ENCODE measurements at regions not wholly inside any gene's neighbourhood (a gene's known extent, or its start where the extent isn't known, plus 50 kb on each side); places are given as distances from the start of the nearest gene placed in this dataset.

DNA sequence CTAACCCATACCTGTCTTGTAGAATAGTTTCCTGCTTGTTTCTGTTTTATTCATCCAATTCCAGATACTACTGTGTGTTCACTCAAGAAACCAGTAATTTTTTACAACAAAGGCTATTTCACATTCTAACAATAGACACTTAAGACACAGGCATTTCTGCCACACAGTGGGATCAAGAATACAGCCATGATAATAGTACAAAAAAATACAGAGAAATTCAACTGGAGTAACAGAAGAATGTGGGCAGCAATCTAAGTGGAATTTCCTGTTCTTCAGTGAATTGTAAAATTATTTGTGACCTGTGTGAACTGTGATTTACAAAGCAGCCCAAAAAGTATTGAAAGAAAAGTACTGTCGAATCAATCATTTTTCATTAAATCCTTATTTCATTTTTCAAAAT, 282.9 kb downstream of the CCER1 start:
- TF ChIP-seq, protein P1, sequence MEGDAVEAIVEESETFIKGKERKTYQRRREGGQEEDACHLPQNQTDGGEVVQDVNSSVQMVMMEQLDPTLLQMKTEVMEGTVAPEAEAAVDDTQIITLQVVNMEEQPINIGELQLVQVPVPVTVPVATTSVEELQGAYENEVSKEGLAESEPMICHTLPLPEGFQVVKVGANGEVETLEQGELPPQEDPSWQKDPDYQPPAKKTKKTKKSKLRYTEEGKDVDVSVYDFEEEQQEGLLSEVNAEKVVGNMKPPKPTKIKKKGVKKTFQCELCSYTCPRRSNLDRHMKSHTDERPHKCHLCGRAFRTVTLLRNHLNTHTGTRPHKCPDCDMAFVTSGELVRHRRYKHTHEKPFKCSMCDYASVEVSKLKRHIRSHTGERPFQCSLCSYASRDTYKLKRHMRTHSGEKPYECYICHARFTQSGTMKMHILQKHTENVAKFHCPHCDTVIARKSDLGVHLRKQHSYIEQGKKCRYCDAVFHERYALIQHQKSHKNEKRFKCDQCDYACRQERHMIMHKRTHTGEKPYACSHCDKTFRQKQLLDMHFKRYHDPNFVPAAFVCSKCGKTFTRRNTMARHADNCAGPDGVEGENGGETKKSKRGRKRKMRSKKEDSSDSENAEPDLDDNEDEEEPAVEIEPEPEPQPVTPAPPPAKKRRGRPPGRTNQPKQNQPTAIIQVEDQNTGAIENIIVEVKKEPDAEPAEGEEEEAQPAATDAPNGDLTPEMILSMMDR (IDR thresholded peaks at IDR 0.05; ENCODE audit: low read depth, low read length, missing input control) = no peak
- TF ChIP-seq, protein P2, sequence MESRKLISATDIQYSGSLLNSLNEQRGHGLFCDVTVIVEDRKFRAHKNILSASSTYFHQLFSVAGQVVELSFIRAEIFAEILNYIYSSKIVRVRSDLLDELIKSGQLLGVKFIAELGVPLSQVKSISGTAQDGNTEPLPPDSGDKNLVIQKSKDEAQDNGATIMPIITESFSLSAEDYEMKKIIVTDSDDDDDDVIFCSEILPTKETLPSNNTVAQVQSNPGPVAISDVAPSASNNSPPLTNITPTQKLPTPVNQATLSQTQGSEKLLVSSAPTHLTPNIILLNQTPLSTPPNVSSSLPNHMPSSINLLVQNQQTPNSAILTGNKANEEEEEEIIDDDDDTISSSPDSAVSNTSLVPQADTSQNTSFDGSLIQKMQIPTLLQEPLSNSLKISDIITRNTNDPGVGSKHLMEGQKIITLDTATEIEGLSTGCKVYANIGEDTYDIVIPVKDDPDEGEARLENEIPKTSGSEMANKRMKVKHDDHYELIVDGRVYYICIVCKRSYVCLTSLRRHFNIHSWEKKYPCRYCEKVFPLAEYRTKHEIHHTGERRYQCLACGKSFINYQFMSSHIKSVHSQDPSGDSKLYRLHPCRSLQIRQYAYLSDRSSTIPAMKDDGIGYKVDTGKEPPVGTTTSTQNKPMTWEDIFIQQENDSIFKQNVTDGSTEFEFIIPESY (IDR thresholded peaks at IDR 0.05) = no peak
- TF ChIP-seq YY1 (IDR thresholded peaks at IDR 0.05) = no peak
- no peak for TF ChIP-seq SP1 (IDR thresholded peaks at IDR 0.05)
- TF ChIP-seq, protein P3, sequence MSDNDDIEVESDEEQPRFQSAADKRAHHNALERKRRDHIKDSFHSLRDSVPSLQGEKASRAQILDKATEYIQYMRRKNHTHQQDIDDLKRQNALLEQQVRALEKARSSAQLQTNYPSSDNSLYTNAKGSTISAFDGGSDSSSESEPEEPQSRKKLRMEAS (IDR thresholded peaks at IDR 0.05) = no peak
- TF ChIP-seq, protein P4, sequence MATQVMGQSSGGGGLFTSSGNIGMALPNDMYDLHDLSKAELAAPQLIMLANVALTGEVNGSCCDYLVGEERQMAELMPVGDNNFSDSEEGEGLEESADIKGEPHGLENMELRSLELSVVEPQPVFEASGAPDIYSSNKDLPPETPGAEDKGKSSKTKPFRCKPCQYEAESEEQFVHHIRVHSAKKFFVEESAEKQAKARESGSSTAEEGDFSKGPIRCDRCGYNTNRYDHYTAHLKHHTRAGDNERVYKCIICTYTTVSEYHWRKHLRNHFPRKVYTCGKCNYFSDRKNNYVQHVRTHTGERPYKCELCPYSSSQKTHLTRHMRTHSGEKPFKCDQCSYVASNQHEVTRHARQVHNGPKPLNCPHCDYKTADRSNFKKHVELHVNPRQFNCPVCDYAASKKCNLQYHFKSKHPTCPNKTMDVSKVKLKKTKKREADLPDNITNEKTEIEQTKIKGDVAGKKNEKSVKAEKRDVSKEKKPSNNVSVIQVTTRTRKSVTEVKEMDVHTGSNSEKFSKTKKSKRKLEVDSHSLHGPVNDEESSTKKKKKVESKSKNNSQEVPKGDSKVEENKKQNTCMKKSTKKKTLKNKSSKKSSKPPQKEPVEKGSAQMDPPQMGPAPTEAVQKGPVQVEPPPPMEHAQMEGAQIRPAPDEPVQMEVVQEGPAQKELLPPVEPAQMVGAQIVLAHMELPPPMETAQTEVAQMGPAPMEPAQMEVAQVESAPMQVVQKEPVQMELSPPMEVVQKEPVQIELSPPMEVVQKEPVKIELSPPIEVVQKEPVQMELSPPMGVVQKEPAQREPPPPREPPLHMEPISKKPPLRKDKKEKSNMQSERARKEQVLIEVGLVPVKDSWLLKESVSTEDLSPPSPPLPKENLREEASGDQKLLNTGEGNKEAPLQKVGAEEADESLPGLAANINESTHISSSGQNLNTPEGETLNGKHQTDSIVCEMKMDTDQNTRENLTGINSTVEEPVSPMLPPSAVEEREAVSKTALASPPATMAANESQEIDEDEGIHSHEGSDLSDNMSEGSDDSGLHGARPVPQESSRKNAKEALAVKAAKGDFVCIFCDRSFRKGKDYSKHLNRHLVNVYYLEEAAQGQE (IDR thresholded peaks at IDR 0.05) = no peak
- no peak for TF ChIP-seq RAD21 (IDR thresholded peaks at IDR 0.05)
- TF ChIP-seq EGR1 (IDR thresholded peaks at IDR 0.05; ENCODE audit: low read depth in 2 of 2) = no peak
- no peak for TF ChIP-seq RXRA (IDR thresholded peaks at IDR 0.05)
